ENCODE measurements at regions not wholly inside any gene's neighbourhood (a gene's known extent, or its start where the extent isn't known, plus 50 kb on each side); places are given as distances from the start of the nearest gene placed in this dataset.
"Not testable (repeated sequence)": the region's sequence is repeated elsewhere in the genome, so short reads cannot be mapped to it uniquely, and the experiment has no call there.

GRCh38 chr12:76971216-76971879 lies 92.5 kb upstream of the CSRP2 start:
- H3K27me3 ChIP-seq; H3K4me1 ChIP-seq (ENCODE audit: low read depth); H3K36me3 ChIP-seq; DNase-seq (ENCODE audit: low read depth in 1 of 2, low spot score in 1 of 2); H3K27ac ChIP-seq; H3K9me3 ChIP-seq (ENCODE audit: low read depth); H3K4me3 ChIP-seq: not testable (repeated sequence)

DNA sequence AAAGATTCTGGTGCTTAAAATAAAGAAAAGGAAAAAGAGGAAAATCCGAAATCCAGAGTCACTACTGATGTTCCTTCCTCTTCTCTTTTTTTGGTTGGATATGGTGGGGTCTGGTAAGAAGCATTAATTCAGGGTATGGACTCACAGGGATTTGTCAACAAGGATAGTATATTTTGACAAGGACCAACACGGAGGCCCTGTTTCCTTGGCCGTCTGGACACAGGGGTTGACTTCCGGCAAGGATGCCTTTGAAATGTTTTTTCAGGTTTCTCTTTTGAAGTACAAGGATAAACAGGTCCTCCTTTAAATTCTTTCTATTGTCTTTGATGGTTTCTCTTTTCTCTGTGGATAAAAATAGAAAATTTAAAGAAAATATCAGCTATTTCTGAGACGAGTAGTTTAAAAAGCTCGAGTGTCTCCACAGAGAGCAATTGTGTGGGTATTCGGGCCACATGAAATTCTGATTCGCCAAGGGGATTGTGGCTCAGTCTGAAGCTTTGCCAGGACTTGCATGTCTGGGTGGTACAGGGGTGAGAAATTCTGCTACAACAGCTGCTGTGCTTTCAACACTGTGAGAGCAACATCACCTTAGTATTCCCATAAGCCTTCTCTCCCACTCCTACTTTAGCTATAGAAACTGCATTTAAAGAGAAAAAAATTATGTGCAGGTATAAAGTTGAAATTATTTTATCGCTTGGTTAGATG lies 88.5 kb upstream of the CSRP2 start:
- no peak for DNase-seq (ENCODE audit: low read depth in 1 of 2, low spot score in 1 of 2)
- H3K9me3 ChIP-seq (ENCODE audit: low read depth): no peaks in the 10 kb centered on the region
- TF ChIP-seq, protein P1, sequence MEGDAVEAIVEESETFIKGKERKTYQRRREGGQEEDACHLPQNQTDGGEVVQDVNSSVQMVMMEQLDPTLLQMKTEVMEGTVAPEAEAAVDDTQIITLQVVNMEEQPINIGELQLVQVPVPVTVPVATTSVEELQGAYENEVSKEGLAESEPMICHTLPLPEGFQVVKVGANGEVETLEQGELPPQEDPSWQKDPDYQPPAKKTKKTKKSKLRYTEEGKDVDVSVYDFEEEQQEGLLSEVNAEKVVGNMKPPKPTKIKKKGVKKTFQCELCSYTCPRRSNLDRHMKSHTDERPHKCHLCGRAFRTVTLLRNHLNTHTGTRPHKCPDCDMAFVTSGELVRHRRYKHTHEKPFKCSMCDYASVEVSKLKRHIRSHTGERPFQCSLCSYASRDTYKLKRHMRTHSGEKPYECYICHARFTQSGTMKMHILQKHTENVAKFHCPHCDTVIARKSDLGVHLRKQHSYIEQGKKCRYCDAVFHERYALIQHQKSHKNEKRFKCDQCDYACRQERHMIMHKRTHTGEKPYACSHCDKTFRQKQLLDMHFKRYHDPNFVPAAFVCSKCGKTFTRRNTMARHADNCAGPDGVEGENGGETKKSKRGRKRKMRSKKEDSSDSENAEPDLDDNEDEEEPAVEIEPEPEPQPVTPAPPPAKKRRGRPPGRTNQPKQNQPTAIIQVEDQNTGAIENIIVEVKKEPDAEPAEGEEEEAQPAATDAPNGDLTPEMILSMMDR (IDR thresholded peaks at IDR 0.05; ENCODE audit: low read depth, low read length): no peak
- no peaks in the 10 kb centered on the region for H3K4me1 ChIP-seq (ENCODE audit: low read depth)
- H3K36me3 ChIP-seq: no peaks in the 10 kb centered on the region
- H3K27me3 ChIP-seq: no peaks in the 10 kb centered on the region
- H3K27ac ChIP-seq: no peak overlapping the region
- no peak overlapping the region for H3K4me3 ChIP-seq

DNA sequence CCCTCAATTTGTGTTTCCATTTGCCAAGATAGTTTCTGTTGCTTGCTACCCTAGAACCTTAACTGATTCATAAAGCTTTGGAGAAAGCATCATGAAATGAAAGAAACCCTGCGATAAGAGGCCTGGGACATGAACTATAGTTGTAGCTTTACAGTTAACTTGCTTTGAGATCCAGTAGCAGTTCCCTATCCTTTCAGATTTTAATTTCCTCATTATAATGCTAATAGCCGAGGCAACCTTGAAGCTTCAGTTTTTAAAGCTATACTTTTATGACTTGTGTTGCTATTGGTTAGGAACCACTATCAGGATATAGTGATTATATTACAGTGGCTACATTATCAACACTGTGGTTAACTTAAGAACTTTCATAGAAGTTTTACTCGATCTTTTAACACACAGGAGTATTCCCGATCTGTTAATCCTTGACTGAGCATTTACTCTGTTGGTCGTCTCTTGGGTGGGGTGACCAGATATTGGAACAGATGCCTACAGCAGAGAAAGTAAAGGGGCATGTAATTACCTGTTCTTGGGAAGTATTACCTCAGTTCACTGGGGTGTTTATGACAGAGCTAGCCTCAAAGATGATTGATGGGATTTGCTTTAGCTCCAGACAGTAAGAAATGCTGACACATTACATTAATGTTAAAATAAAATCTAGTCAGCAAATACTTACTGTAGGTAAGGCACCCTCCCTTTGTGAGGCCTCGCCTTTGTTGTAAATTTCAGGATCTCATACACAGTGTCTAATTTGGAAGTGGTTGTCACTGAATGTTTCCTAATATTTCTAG lies 86.2 kb upstream of the CSRP2 start:
- no peak overlapping the region for H3K27ac ChIP-seq
- H3K4me3 ChIP-seq: no peak overlapping the region
- no peaks in the 10 kb centered on the region for H3K27me3 ChIP-seq
- no peaks in the 10 kb centered on the region for H3K4me1 ChIP-seq (ENCODE audit: low read depth)
- H3K9me3 ChIP-seq (ENCODE audit: low read depth): no peaks in the 10 kb centered on the region
- TF ChIP-seq, protein P1 (IDR thresholded peaks at IDR 0.05; ENCODE audit: low read depth, low read length): no peak
- H3K36me3 ChIP-seq: no peaks in the 10 kb centered on the region
- no peak for DNase-seq (ENCODE audit: low read depth in 1 of 2, low spot score in 1 of 2)

DNA sequence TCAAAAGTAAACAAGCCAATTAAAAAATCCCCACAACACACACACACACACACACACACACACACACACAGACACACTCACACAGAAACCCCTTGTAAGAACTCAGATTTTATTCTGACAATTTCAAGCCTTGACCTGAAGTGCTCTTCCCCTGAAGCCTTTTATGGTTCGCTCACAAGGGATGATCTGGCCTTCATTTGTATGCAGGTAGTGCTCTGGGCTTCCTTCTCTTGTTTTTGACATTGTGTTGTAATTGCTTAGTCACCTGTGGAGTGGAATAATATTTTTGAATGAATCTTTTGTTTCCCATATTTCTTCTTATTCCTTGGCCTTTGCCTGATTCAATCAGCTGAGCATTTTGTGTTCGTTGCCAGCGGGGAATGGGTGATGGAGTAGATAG lies 83.3 kb upstream of the CSRP2 start:
- no peak overlapping the region for H3K4me3 ChIP-seq
- H3K4me1 ChIP-seq (ENCODE audit: low read depth): no peaks in the 10 kb centered on the region
- DNase-seq (ENCODE audit: low read depth in 1 of 2, low spot score in 1 of 2): no peak
- no peaks in the 10 kb centered on the region for H3K9me3 ChIP-seq (ENCODE audit: low read depth)
- no peaks in the 10 kb centered on the region for H3K36me3 ChIP-seq
- no peak overlapping the region for H3K27ac ChIP-seq
- TF ChIP-seq, protein P1 (IDR thresholded peaks at IDR 0.05; ENCODE audit: low read depth, low read length): no peak
- H3K27me3 ChIP-seq: no peaks in the 10 kb centered on the region

- Histone ChIP-seq H3K27ac (no peak overlapping the region), H3K27me3 (no peaks in the 10 kb centered on the region), H3K4me1 (ENCODE audit: low read depth) (no peaks in the 10 kb centered on the region), H3K9me3 (ENCODE audit: low read depth) (no peaks in the 10 kb centered on the region), H3K36me3 (no peaks in the 10 kb centered on the region), H3K4me3 (no peak overlapping the region)
- TF ChIP-seq, protein P1 (IDR thresholded peaks at IDR 0.05; ENCODE audit: low read depth, low read length): no peak
- DNase-seq (ENCODE audit: low read depth in 1 of 2, low spot score in 1 of 2): no peak
Observed at GRCh38 chr12:76957301-76957700, 78.5 kb upstream of the CSRP2 start.

- DNase-seq (ENCODE audit: low read depth in 1 of 2, low spot score in 1 of 2): no peak
- TF ChIP-seq, protein P1 (IDR thresholded peaks at IDR 0.05; ENCODE audit: low read depth, low read length): no peak
- no peaks in the 10 kb centered on the region for H3K9me3 ChIP-seq (ENCODE audit: low read depth)
- no peaks in the 10 kb centered on the region for H3K27me3 ChIP-seq
- no peaks in the 10 kb centered on the region for H3K36me3 ChIP-seq
- H3K4me1 ChIP-seq (ENCODE audit: low read depth): no peaks in the 10 kb centered on the region
- H3K27ac ChIP-seq: no peak overlapping the region
- no peak overlapping the region for H3K4me3 ChIP-seq
Observed at GRCh38 chr12:76952995-76953394, 74.2 kb upstream of the CSRP2 start.
